Testis (tissue), 2 donors: ENCODE measurements at regions not wholly inside any gene's neighbourhood (a gene's known extent, or its start where the extent isn't known, plus 50 kb on each side); places are given as distances from the start of the nearest gene placed in this dataset.

Source experiments
- DNase-seq: peaks from one replicate; pipeline ENCODE4 v3.0.0-alpha.2; 2019
- H3K27ac ChIP-seq, 2 donors: fragments of 200-600 bp; sonication (generic); one replicate each; pipeline ENCODE4 v1.5.1; 2019
- H3K27me3 ChIP-seq: fragments of 200-600 bp; sonication (generic); one replicate; pipeline ENCODE4 v1.5.1; 2019
- H3K36me3 ChIP-seq: fragments of 200-600 bp; sonication (generic); one replicate; pipeline ENCODE4 v1.5.1; 2017; ENCODE audit warnings: low read depth; ENCODE audit errors: missing control alignments
- H3K4me1 ChIP-seq: fragments of 200-600 bp; sonication (generic); one replicate; pipeline ENCODE4 v1.5.1; 2019
- H3K4me3 ChIP-seq, 2 donors: fragments of 200-600 bp; sonication (generic); one replicate each; pipeline ENCODE4 v1.5.1; 2017 to 2019
- H3K9me3 ChIP-seq: fragments of 200-600 bp; sonication (generic); one replicate; pipeline ENCODE4 v1.5.1; 2017
- CTCF ChIP-seq, 3 experiments: fragments of 450-650 bp in 2 of 3; fragments of 200-600 bp in 1 of 3; sonication (generic) in 1 of 3; IDR thresholded peaks; one replicate each; pipeline ENCODE4 v1.5.1; 2016 to 2019; ENCODE audit warnings: antibody characterized with exemption in 3 of 3, mild to moderate bottlenecking in 2 of 3, moderate library complexity in 1 of 3
- POLR2A ChIP-seq: fragments of 450-650 bp; IDR thresholded peaks from one replicate; pipeline ENCODE4 v1.6.1; 2017; ENCODE audit warnings: antibody characterized with exemption, mild to moderate bottlenecking, moderate library complexity
- WGBS, 2 donors: methylation state at CpG; one replicate each; pipeline ENCODE4 v1.1.5; 2018; 5-methylcytosine and 5-hydroxymethylcytosine counted together
- intact Hi-C: fragments of 100-400 bp; cut with DNase I; formaldehyde crosslinking; loops from one replicate; pipeline ENCODE4 v1.15.1; 2023; ENCODE audit warnings: low total_unique reads

GRCh38 chrX:4682636-4683035 is 969.2 kb upstream of the PRKX start:
- intact Hi-C loops: no loop called here
- no peaks in the 10 kb centered on the region for H3K27me3 ChIP-seq
- H3K4me1 ChIP-seq: no peaks in the 10 kb centered on the region
- DNase-seq: no peak
- 60 to 85% methylated on average over 5 to 6 of the region's 6 CpGs for WGBS, 2 donors
- no peak overlapping the region for H3K27ac ChIP-seq
- TF ChIP-seq POLR2A (no peak), CTCF (IDR thresholded peaks at IDR 0.05) (no peak)
- no peaks in the 10 kb centered on the region for H3K9me3 ChIP-seq
- no peaks in the 10 kb centered on the region for H3K36me3 ChIP-seq
- no peak overlapping the region for H3K4me3 ChIP-seq

- DNase-seq: no peak
- Histone ChIP-seq H3K36me3 (no peaks in the 10 kb centered on the region), H3K27ac (no peak overlapping the region), H3K4me3 (no peak overlapping the region), H3K27me3 (no peaks in the 10 kb centered on the region), H3K4me1 (no peaks in the 10 kb centered on the region), H3K9me3 (no peaks in the 10 kb centered on the region)
- TF ChIP-seq POLR2A: no peak
- WGBS, 2 donors: 61 to 70% methylated on average over 4 of the region's 4 CpGs
- intact Hi-C loops: no loop called here
These were observed 962.3 kb upstream of the PRKX start for GRCh38 chrX:4675686-4676300.

- Histone ChIP-seq H3K36me3 (no peaks in the 10 kb centered on the region), H3K4me1 (no peaks in the 10 kb centered on the region), H3K4me3 (no peak overlapping the region), H3K9me3 (no peaks in the 10 kb centered on the region), H3K27ac (no peak overlapping the region), H3K27me3 (no peaks in the 10 kb centered on the region)
- WGBS, 2 donors: 88 to 92% methylated on average over 6 of the region's 6 CpGs
- TF ChIP-seq CTCF (IDR thresholded peaks at IDR 0.05) (no peak), POLR2A (no peak)
- intact Hi-C loops: no loop called here
- DNase-seq: no peak
These were observed 960.8 kb upstream of the PRKX start for GRCh38 chrX:4674028-4674782.

- intact Hi-C loops: no loop called here
- 80 to 94% methylated on average over 1 to 4 of the region's 4 CpGs for WGBS, 2 donors
- Histone ChIP-seq H3K4me3 (no peak overlapping the region), H3K4me1 (no peaks in the 10 kb centered on the region), H3K27ac (no peak overlapping the region), H3K27me3 (no peaks in the 10 kb centered on the region), H3K9me3 (no peaks in the 10 kb centered on the region), H3K36me3 (no peaks in the 10 kb centered on the region)
- no peak for DNase-seq
- TF ChIP-seq CTCF (IDR thresholded peaks at IDR 0.05): no peak
- no peak for TF ChIP-seq POLR2A
These were observed 957.9 kb upstream of the PRKX start for GRCh38 chrX:4671344-4671743.

- no peaks in the 10 kb centered on the region for H3K9me3 ChIP-seq
- no peak overlapping the region for H3K27ac ChIP-seq
- TF ChIP-seq CTCF (IDR thresholded peaks at IDR 0.05): no peak
- DNase-seq: no peak
- H3K36me3 ChIP-seq: no peaks in the 10 kb centered on the region
- H3K4me1 ChIP-seq: no peaks in the 10 kb centered on the region
- 97 to 100% methylated on average over 3 of the region's 5 CpGs for WGBS, 2 donors
- H3K4me3 ChIP-seq: no peak overlapping the region
- H3K27me3 ChIP-seq: no peaks in the 10 kb centered on the region
- intact Hi-C loops: no loop called here
These were observed 957.2 kb upstream of the PRKX start for GRCh38 chrX:4670606-4671005.
